Activated gamma-delta T cell treated with Interleukin-2 at 50 U/mL for 16 hours (primary cell): ENCODE measurements at regions not wholly inside any gene's neighbourhood (a gene's known extent, or its start where the extent isn't known, plus 50 kb on each side); places are given as distances from the start of the nearest gene placed in this dataset.
"Not testable (repeated sequence)": the region's sequence is repeated elsewhere in the genome, so short reads cannot be mapped to it uniquely, and the experiment has no call there.

Experiments used
- DNase-seq: peaks from one replicate; pipeline ENCODE4 v3.0.0-alpha.2; 2020

GRCh38 chr21:9697751-9698150 lies 823.6 kb upstream of the TPTE start:
- DNase-seq, result not testable (repeated sequence)

GRCh38 chr21:9705016-9705415 lies 816.4 kb upstream of the TPTE start:
- not testable (repeated sequence) for DNase-seq

- not testable (repeated sequence) for DNase-seq
These were observed 815.9 kb upstream of the TPTE start for GRCh38 chr21:9705455-9705854.

GRCh38 chr21:9724542-9724941 lies 796.8 kb upstream of the TPTE start:
- not testable (repeated sequence) for DNase-seq

GRCh38 chr21:9727187-9727586 lies 794.2 kb upstream of the TPTE start:
- not testable (repeated sequence) for DNase-seq

GRCh38 chr21:9728219-9728992 lies 793.0 kb upstream of the TPTE start:
- not testable (repeated sequence) for DNase-seq

- DNase-seq, result no peak
These were observed 790.5 kb upstream of the TPTE start for GRCh38 chr21:9730866-9731265.

GRCh38 chr21:9731317-9731716 lies 790.1 kb upstream of the TPTE start:
- DNase-seq, result not testable (repeated sequence)

- DNase-seq, result not testable (repeated sequence)
These were observed 788.8 kb upstream of the TPTE start for GRCh38 chr21:9732605-9733004.

GRCh38 chr21:9733761-9734558 lies 787.4 kb upstream of the TPTE start:
- not testable (repeated sequence) for DNase-seq

- DNase-seq, result no peak
These were observed 785.9 kb upstream of the TPTE start for GRCh38 chr21:9735421-9735961.

GRCh38 chr21:9737301-9737700 lies 784.1 kb upstream of the TPTE start:
- not testable (repeated sequence) for DNase-seq

- not testable (repeated sequence) for DNase-seq
These were observed 783.4 kb upstream of the TPTE start for GRCh38 chr21:9737871-9738515.

- no peak for DNase-seq
These were observed 782.9 kb upstream of the TPTE start for GRCh38 chr21:9738527-9738926.

GRCh38 chr21:9739240-9739639 lies 782.1 kb upstream of the TPTE start:
- no peak for DNase-seq

GRCh38 chr21:9740177-9740941 lies 781.0 kb upstream of the TPTE start:
- not testable (repeated sequence) for DNase-seq

- DNase-seq, result not testable (repeated sequence)
These were observed 780.2 kb upstream of the TPTE start for GRCh38 chr21:9740991-9741742.

- not testable (repeated sequence) for DNase-seq
These were observed 777.8 kb upstream of the TPTE start for GRCh38 chr21:9743566-9743965.

GRCh38 chr21:9744166-9744565 lies 777.2 kb upstream of the TPTE start:
- DNase-seq, result not testable (repeated sequence)

GRCh38 chr21:9744593-9744992 lies 776.8 kb upstream of the TPTE start:
- not testable (repeated sequence) for DNase-seq

- DNase-seq, result not testable (repeated sequence)
These were observed 775.8 kb upstream of the TPTE start for GRCh38 chr21:9745457-9746108.
